Transverse colon (tissue), 4 donors: ENCODE measurements at regions not wholly inside any gene's neighbourhood (a gene's known extent, or its start where the extent isn't known, plus 50 kb on each side); places are given as distances from the start of the nearest gene placed in this dataset.

ENCODE experiments used
- CTCF ChIP-seq, 5 experiments: fragments of 200-600 bp in 3 of 5; fragments of 450-650 bp in 2 of 5; sonication (generic) in 3 of 5; IDR thresholded peaks; 1 replicate in 2 of 5; 2 replicates in 3 of 5; pipeline ENCODE4 v1.5.1; 2016 to 2017; ENCODE audit warnings: antibody characterized with exemption in 5 of 5, inconsistent platforms in 3 of 5, mild to moderate bottlenecking in 2 of 5, moderate library complexity in 1 of 5
- POLR2A ChIP-seq: fragments of 450-650 bp; IDR thresholded peaks from one replicate; pipeline ENCODE4 v1.6.1; 2016; ENCODE audit warnings: antibody characterized with exemption, mild to moderate bottlenecking, moderate library complexity
- POLR2AphosphoS5 ChIP-seq, 3 donors: sonication (generic); formaldehyde crosslinking; IDR thresholded peaks; one replicate each; pipeline ENCODE4 v1.6.1; 2016; ENCODE audit warnings: antibody characterized with exemption in 3 of 3

GRCh38 chr2:146632707-146633106 lies 1212.1 kb upstream of the ACVR2A start:
- no peak for TF ChIP-seq POLR2AphosphoS5 (IDR thresholded peaks at IDR 0.05)
- TF ChIP-seq CTCF (IDR thresholded peaks at IDR 0.05): no peak
- no peak for TF ChIP-seq POLR2A
